Astrocyte (in vitro differentiated cells and primary cell): ENCODE measurements at regions not wholly inside any gene's neighbourhood (a gene's known extent, or its start where the extent isn't known, plus 50 kb on each side); places are given as distances from the start of the nearest gene placed in this dataset.

Experiments used
- EZH2 ChIP-seq: IDR thresholded peaks from 2 replicates; pipeline ENCODE4 v1.6.1; 2012; ENCODE audit warnings: mild to moderate bottlenecking, low read length, inconsistent platforms; ENCODE audit not compliant: insufficient read depth
- TF ChIP-seq, protein P1 (sequence below): IDR thresholded peaks from 2 replicates; pipeline ENCODE4 v1.5.1; 2011; ENCODE audit warnings: low read depth, mild to moderate bottlenecking, inconsistent platforms, low read length, moderate library complexity; ENCODE audit not compliant: insufficient read depth

DNA sequence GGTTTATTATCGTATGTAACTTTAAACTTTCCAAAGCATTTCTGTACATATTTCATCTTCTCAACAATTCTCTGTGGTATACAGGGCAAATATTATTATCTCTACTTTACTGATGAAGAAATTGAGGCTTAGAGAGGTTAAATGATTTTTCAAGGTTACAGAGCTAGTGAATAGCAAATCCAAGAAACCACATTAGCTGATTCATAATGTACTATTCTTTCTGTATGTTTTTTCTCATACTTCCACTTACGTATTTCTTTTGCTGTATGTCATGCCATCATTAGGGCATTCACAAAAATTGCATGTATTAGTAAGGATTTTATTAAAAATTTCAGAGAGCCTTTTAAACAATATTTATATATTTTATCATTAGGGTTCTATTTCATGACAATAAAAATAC, 372.4 kb upstream of the DMAC1 start:
- TF ChIP-seq, protein P1, sequence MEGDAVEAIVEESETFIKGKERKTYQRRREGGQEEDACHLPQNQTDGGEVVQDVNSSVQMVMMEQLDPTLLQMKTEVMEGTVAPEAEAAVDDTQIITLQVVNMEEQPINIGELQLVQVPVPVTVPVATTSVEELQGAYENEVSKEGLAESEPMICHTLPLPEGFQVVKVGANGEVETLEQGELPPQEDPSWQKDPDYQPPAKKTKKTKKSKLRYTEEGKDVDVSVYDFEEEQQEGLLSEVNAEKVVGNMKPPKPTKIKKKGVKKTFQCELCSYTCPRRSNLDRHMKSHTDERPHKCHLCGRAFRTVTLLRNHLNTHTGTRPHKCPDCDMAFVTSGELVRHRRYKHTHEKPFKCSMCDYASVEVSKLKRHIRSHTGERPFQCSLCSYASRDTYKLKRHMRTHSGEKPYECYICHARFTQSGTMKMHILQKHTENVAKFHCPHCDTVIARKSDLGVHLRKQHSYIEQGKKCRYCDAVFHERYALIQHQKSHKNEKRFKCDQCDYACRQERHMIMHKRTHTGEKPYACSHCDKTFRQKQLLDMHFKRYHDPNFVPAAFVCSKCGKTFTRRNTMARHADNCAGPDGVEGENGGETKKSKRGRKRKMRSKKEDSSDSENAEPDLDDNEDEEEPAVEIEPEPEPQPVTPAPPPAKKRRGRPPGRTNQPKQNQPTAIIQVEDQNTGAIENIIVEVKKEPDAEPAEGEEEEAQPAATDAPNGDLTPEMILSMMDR: no peak
- no peak for TF ChIP-seq EZH2
